RWPE2 (cell line): ENCODE measurements at regions not wholly inside any gene's neighbourhood (a gene's known extent, or its start where the extent isn't known, plus 50 kb on each side); places are given as distances from the start of the nearest gene placed in this dataset.

Source experiments
- ATAC-seq: fragments of 200-7000 bp; cut with Tn5 transposase; 3 replicates; pipeline ENCODE4 v1.9.1; 2021; ENCODE audit warnings: low read depth
- DNase-seq: peaks from one replicate; pipeline ENCODE4 v3.0.0-alpha.2; 2020; ENCODE audit warnings: low spot score
- H3K27ac ChIP-seq: fragments of 450-650 bp; 2 replicates; pipeline ENCODE4 v1.5.1; 2017; ENCODE audit warnings: mild to moderate bottlenecking; ENCODE audit not compliant: poor library complexity, severe bottlenecking
- H3K27me3 ChIP-seq: fragments of 250-450 bp; sonication (Bioruptor Pico); 2 replicates; pipeline ENCODE4 v1.5.1; 2021; ENCODE audit warnings: mild to moderate bottlenecking, moderate library complexity; ENCODE audit not compliant: insufficient read depth, poor library complexity, severe bottlenecking
- H3K36me3 ChIP-seq: fragments of 250-450 bp; sonication (Bioruptor Pico); 2 replicates; pipeline ENCODE4 v1.5.1; 2020; ENCODE audit warnings: low read depth, mild to moderate bottlenecking, moderate library complexity
- H3K4me1 ChIP-seq: fragments of 250-450 bp; sonication (Bioruptor Pico); 2 replicates; pipeline ENCODE4 v1.5.1; 2021; ENCODE audit warnings: mild to moderate bottlenecking, moderate library complexity; ENCODE audit not compliant: insufficient read depth, poor library complexity, severe bottlenecking
- H3K4me3 ChIP-seq: fragments of 250-450 bp; sonication (Bioruptor Pico); 2 replicates; pipeline ENCODE4 v1.5.1; 2021; ENCODE audit warnings: mild to moderate bottlenecking, moderate library complexity; ENCODE audit not compliant: severe bottlenecking
- H3K9me3 ChIP-seq: fragments of 250-450 bp; sonication (Bioruptor Pico); 2 replicates; pipeline ENCODE4 v1.5.1; 2021; ENCODE audit warnings: mild to moderate bottlenecking, moderate library complexity; ENCODE audit not compliant: severe bottlenecking
- TF ChIP-seq, protein P1 (sequence below): fragments of 450-650 bp; IDR thresholded peaks from one replicate; pipeline ENCODE4 v1.5.1; 2017; ENCODE audit warnings: mild to moderate bottlenecking, moderate library complexity; ENCODE audit not compliant: poor library complexity, severe bottlenecking

GRCh38 chr6:114559419-114559818 is 216.6 kb upstream of the HS3ST5 start:
- no peaks in the 10 kb centered on the region for H3K4me1 ChIP-seq
- H3K9me3 ChIP-seq = no peaks in the 10 kb centered on the region
- no peaks in the 10 kb centered on the region for H3K27me3 ChIP-seq
- ATAC-seq = no peak
- DNase-seq = no peak
- H3K4me3 ChIP-seq = no peak overlapping the region
- H3K36me3 ChIP-seq = no peaks in the 10 kb centered on the region
- H3K27ac ChIP-seq = no peak overlapping the region
- TF ChIP-seq, protein P1, sequence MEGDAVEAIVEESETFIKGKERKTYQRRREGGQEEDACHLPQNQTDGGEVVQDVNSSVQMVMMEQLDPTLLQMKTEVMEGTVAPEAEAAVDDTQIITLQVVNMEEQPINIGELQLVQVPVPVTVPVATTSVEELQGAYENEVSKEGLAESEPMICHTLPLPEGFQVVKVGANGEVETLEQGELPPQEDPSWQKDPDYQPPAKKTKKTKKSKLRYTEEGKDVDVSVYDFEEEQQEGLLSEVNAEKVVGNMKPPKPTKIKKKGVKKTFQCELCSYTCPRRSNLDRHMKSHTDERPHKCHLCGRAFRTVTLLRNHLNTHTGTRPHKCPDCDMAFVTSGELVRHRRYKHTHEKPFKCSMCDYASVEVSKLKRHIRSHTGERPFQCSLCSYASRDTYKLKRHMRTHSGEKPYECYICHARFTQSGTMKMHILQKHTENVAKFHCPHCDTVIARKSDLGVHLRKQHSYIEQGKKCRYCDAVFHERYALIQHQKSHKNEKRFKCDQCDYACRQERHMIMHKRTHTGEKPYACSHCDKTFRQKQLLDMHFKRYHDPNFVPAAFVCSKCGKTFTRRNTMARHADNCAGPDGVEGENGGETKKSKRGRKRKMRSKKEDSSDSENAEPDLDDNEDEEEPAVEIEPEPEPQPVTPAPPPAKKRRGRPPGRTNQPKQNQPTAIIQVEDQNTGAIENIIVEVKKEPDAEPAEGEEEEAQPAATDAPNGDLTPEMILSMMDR = no peak

DNA sequence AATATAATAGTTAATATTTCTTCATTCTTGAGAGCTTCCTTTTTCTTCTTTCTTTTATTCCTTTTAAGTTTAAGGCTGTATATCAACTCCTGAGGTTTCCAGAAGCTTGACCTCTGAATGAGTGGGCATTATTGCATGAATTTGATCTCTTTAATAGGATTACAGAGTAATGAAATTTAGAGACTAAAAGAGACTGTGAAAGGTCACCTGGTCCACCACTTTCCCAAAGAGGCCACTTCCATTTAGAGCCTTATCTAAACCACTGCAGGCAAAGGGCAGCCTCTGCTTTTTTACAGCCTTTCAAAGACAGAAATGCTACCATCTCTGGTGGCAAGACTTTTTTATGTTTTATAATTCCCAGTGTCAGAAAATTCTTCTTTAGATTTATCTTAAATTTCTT is 215.3 kb upstream of the HS3ST5 start:
- Histone ChIP-seq H3K27ac (no peak overlapping the region), H3K9me3 (no peaks in the 10 kb centered on the region), H3K36me3 (no peaks in the 10 kb centered on the region), H3K4me1 (no peaks in the 10 kb centered on the region), H3K27me3 (no peaks in the 10 kb centered on the region), H3K4me3 (no peak overlapping the region)
- DNase-seq (no peak), ATAC-seq (no peak)
- TF ChIP-seq, protein P1 = no peak

- no peak overlapping the region for H3K4me3 ChIP-seq
- TF ChIP-seq, protein P1 = no peak
- H3K36me3 ChIP-seq = no peaks in the 10 kb centered on the region
- no peaks in the 10 kb centered on the region for H3K27me3 ChIP-seq
- no peaks in the 10 kb centered on the region for H3K9me3 ChIP-seq
- DNase-seq (no peak), ATAC-seq (no peak)
- no peak overlapping the region for H3K27ac ChIP-seq
- no peaks in the 10 kb centered on the region for H3K4me1 ChIP-seq
Observed at GRCh38 chr6:114556846-114557488, 214.1 kb upstream of the HS3ST5 start.

DNA sequence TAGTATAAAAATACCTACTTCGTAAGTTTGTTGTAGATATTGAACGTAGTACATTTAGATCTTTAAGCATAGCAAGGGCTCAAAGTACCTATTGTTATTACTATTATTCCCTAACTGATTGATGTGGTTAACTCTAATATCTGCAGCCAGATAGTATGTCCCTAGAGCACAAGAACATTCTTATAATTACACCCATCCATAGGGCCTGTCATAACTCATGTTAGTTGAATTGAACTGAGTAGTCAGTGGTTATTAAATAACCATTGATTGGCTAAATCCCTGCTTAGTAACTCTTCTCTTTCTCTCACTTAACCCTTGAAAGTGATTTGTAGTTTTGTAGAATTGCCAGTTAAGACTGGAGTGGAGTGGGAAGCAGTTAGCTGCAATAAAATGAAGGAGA is 207.5 kb upstream of the HS3ST5 start:
- ATAC-seq (no peak), DNase-seq (no peak)
- TF ChIP-seq, protein P1 = no peak
- no peaks in the 10 kb centered on the region for H3K27me3 ChIP-seq
- no peaks in the 10 kb centered on the region for H3K36me3 ChIP-seq
- H3K4me1 ChIP-seq = no peaks in the 10 kb centered on the region
- H3K9me3 ChIP-seq = no peaks in the 10 kb centered on the region
- H3K27ac ChIP-seq = no peak overlapping the region
- H3K4me3 ChIP-seq = no peak overlapping the region

DNA sequence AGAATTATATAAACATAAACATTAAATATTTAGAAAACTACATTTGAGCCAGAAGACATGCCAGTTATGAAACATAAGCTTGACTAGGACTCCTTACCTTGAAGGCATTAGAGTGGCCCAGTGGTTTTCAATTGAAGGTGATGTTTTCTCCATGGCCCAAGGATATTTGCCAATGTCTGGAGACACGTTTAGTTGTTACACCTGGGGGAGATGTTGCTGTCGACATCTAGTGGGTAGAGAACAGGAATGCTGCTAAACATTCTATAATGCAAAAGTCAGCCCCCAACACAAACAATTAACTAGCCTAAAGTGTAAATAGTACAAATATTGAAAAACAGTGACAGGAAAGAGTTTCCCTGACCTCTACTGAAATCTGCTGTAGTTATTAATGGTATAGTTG is 200.9 kb upstream of the HS3ST5 start:
- DNase-seq (no peak), ATAC-seq (no peak)
- TF ChIP-seq, protein P1 = no peak
- H3K27ac ChIP-seq = no peak overlapping the region
- no peaks in the 10 kb centered on the region for H3K4me1 ChIP-seq
- no peaks in the 10 kb centered on the region for H3K27me3 ChIP-seq
- H3K4me3 ChIP-seq = no peak overlapping the region
- no peaks in the 10 kb centered on the region for H3K36me3 ChIP-seq
- H3K9me3 ChIP-seq = no peaks in the 10 kb centered on the region
